Astrocyte (in vitro differentiated cells and primary cell): ENCODE measurements at regions not wholly inside any gene's neighbourhood (a gene's known extent, or its start where the extent isn't known, plus 50 kb on each side); places are given as distances from the start of the nearest gene placed in this dataset.

ENCODE experiments used
- EZH2 ChIP-seq: IDR thresholded peaks from 2 replicates; pipeline ENCODE4 v1.6.1; 2012; ENCODE audit warnings: mild to moderate bottlenecking, low read length, inconsistent platforms; ENCODE audit not compliant: insufficient read depth
- TF ChIP-seq, protein P1 (sequence below): IDR thresholded peaks from 2 replicates; pipeline ENCODE4 v1.5.1; 2011; ENCODE audit warnings: low read depth, mild to moderate bottlenecking, inconsistent platforms, low read length, moderate library complexity; ENCODE audit not compliant: insufficient read depth

- TF ChIP-seq, protein P1, sequence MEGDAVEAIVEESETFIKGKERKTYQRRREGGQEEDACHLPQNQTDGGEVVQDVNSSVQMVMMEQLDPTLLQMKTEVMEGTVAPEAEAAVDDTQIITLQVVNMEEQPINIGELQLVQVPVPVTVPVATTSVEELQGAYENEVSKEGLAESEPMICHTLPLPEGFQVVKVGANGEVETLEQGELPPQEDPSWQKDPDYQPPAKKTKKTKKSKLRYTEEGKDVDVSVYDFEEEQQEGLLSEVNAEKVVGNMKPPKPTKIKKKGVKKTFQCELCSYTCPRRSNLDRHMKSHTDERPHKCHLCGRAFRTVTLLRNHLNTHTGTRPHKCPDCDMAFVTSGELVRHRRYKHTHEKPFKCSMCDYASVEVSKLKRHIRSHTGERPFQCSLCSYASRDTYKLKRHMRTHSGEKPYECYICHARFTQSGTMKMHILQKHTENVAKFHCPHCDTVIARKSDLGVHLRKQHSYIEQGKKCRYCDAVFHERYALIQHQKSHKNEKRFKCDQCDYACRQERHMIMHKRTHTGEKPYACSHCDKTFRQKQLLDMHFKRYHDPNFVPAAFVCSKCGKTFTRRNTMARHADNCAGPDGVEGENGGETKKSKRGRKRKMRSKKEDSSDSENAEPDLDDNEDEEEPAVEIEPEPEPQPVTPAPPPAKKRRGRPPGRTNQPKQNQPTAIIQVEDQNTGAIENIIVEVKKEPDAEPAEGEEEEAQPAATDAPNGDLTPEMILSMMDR = no peak
- no peak for TF ChIP-seq EZH2
Observed at GRCh38 chr9:73531658-73532057, 380.0 kb downstream of the ANXA1 start.
